KOPT-K1 (cell line): ENCODE measurements at regions not wholly inside any gene's neighbourhood (a gene's known extent, or its start where the extent isn't known, plus 50 kb on each side); places are given as distances from the start of the nearest gene placed in this dataset.
"Not testable (repeated sequence)": the region's sequence is repeated elsewhere in the genome, so short reads cannot be mapped to it uniquely, and the experiment has no call there.

Experiments
- H3K27ac ChIP-seq: fragments of 200-600 bp; sonication (generic); 2 replicates; pipeline ENCODE4 v1.5.1; 2016; ENCODE audit warnings: antibody characterized with exemption, mild to moderate bottlenecking, low read depth, low read length; ENCODE audit not compliant: poor library complexity, severe bottlenecking
- H3K36me3 ChIP-seq: fragments of 200-600 bp; sonication (generic); 2 replicates; pipeline ENCODE4 v1.5.1; 2017; ENCODE audit warnings: antibody characterized with exemption, mild to moderate bottlenecking, low read length, moderate library complexity; ENCODE audit not compliant: insufficient read depth
- H3K9me3 ChIP-seq: fragments of 200-600 bp; sonication (generic); 2 replicates; pipeline ENCODE4 v1.5.1; 2017; ENCODE audit warnings: antibody characterized with exemption, low read length, mild to moderate bottlenecking; ENCODE audit not compliant: insufficient read depth, poor library complexity, severe bottlenecking

DNA sequence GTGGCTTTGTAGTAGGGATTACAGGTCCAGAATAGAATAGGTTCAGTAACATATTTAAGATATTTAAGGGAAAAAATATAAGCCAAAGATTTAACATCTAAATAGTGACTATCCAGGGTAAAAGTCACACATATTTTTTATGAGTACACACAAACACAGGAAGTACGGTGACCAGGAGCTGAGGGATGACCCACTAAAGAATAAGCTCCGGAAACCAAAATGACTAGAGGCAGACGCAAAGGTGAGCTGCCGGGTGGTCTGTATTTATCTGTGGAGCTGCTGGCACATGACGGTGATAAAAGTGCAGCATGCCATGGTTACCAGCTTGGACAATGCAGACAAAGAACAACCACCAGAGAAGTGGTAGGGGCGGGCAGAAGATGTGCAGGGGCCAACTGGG is 73.9 kb upstream of the FBXO28 start:
- H3K9me3 ChIP-seq, H3K27ac ChIP-seq, H3K36me3 ChIP-seq: not testable (repeated sequence)

DNA sequence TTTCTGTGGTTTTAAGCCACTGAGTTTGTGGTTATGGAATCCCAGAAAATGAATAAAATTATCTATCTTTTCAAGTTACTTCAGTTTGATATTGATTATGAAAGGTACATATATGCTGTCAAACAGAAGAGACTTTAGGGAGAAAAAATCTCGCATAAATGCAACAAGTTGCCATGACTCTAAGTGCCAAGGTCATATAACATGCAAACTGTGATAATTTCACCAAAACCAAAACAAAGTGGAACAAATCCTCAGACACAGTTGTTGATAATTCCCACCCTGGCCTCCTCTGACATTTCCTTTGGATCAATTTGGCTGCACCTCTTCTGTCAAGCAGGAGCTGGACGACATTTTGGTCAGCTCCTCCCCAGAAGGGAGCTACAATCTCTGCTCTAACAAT is 75.1 kb upstream of the FBXO28 start:
- H3K27ac ChIP-seq, H3K36me3 ChIP-seq, H3K9me3 ChIP-seq: not testable (repeated sequence)

DNA sequence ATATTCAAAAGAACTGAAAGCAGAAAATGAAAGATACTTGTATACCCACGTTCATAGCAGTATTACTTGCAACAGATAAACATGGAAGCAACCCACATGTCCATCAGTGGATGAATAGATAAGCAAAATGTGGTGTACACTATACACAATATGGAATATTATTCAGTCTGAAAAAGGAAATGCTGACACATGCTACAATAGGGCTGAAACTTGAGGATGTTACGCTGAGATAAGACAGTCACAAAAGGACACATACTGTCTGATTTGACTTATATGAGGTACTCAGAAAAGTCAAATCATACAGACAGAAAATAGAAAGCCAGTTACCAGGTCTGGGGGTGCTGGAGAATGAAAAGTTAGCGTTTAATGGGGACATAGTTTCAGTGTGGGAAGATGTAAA is 76.5 kb upstream of the FBXO28 start:
- not testable (repeated sequence) for H3K36me3 ChIP-seq, H3K9me3 ChIP-seq, H3K27ac ChIP-seq

DNA sequence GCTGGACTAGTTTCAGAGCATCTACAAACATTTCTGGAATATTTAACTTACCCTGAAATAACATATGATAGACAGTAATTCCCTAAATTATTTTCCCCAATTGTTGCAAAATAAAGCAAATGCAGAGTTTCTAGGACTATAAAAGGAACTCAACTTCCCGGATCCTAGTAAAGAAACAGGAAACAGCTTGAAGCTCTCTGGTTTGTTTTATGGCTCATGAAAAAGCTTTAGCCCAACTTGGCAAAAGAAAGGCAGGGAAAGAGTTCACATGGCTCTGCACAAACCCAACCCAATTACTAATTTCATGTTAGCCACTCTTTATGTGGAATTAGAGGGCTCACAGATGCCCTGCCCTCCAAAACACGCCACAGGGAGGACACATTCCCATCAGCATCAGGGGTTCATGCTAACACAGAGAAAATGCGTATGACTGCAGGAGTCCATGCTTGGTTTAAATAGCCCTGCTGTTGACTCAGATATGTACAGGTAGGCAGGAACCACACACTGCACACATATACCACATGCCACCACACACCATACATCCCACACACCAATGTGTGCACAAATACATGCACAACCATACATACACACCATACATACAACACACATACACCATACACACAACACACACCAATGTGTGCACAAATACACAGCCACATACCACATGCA is 81.2 kb upstream of the FBXO28 start:
- H3K9me3 ChIP-seq, H3K27ac ChIP-seq, H3K36me3 ChIP-seq: not testable (repeated sequence)

DNA sequence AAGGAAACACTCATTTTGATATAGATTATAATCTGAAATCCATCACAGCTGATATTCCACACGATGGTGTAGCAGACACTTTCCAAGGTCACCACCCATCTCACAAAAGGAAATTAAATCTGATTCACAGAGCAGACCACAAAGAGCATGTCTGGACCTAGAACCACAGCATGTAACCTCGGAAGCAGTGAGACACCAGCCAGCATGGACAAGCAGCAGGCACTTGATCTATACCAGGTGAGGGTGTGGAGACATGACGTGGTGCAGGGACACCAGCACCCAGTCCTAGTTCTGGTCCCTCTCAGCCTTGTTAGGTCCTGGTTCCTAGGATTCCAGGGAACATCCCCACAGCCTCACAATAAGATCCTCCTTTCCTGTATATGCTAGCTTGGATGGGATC is 81.9 kb upstream of the FBXO28 start:
- H3K9me3 ChIP-seq, H3K36me3 ChIP-seq, H3K27ac ChIP-seq: not testable (repeated sequence)

DNA sequence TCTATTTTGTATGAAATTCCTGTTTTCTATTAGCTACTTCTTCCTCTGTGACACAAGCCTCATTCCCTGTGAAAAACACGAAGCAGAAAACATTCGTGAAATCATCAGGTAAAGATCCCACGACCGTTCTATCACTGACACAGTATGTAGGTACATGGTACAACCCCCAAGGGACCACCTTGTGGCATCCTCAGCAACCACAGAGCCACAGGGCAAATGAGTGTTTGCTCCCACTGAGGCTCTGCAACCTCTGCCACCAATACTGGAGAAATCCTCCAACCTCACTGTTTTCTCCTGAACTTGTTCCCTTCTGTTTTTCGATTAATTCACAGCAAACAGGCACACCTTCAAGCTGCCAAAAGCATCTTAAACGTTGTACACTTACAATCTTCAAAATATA is 83.7 kb upstream of the FBXO28 start:
- H3K9me3 ChIP-seq, H3K27ac ChIP-seq, H3K36me3 ChIP-seq: not testable (repeated sequence)

DNA sequence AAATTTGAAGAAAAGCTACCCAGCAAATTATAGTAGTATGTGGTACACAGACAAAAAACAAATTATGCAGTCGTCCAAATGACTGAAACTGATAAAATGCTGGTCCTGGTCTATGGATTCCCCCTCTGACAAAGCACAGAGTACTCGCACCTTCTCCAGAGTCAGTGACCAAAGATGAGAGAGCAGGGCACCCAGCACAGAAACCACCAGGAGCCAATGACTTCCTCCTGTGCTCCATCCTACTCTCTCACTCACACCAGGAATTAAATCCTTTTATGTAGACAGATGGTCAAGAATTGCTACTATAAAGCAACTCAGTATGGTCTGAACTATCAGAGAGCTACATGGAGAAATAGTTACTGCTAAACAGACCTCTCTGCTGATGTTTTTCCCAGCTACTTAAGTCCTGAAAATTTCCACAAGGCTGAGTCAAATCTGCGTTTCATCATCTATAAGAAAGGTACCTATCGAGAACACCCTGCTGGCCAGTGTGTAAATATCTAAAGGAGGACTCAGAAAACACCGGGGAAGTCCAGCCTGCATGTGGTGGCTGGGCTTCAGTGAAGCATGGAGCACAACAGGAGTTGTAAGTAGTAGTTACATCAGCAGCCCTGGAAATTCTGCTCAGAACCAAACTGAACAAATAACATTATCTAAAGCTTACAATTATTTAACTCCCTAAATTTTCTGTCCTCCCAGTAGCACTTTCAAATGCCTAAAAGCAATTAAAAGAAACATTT is 84.5 kb upstream of the FBXO28 start:
- not testable (repeated sequence) for H3K9me3 ChIP-seq, H3K36me3 ChIP-seq, H3K27ac ChIP-seq

DNA sequence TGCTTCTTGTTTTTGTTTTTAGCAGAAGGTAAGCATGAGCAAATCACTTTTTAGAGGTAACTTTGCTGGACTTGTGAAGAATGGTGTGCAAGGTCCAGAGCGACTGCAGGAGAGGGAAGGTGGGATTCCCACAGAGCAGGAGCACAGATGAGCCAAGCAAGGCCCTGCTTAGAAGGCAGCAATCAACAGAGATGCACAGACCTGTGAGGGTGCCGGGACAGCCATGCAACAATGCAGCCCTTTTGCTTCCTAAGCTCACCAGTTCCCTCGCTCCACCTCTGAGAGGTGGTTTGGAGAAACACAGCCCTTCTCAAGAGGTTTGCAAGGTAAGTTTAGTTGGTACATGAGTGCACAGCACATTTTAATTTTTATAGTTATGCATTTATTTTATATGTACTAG is 85.1 kb upstream of the FBXO28 start:
- not testable (repeated sequence) for H3K9me3 ChIP-seq, H3K27ac ChIP-seq, H3K36me3 ChIP-seq

DNA sequence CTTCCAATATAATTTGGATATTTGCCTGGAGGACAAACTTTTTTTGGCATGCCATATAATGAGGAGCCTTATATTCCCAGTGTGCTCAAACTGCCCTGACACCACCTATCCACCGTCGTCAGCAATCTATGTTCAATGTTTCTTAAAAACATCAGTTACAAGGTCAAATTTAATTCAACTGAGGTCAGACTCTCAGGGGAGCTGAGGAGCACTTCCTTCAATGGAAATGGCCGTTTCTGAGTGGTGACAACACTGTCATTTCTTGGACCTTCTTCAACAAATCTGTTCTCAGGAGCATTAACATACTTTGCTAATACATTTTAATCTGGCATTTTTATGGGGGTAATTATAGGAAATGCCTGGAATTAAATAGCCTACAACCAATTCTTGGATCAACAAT is 90.8 kb upstream of the FBXO28 start:
- not testable (repeated sequence) for H3K9me3 ChIP-seq, H3K27ac ChIP-seq, H3K36me3 ChIP-seq

DNA sequence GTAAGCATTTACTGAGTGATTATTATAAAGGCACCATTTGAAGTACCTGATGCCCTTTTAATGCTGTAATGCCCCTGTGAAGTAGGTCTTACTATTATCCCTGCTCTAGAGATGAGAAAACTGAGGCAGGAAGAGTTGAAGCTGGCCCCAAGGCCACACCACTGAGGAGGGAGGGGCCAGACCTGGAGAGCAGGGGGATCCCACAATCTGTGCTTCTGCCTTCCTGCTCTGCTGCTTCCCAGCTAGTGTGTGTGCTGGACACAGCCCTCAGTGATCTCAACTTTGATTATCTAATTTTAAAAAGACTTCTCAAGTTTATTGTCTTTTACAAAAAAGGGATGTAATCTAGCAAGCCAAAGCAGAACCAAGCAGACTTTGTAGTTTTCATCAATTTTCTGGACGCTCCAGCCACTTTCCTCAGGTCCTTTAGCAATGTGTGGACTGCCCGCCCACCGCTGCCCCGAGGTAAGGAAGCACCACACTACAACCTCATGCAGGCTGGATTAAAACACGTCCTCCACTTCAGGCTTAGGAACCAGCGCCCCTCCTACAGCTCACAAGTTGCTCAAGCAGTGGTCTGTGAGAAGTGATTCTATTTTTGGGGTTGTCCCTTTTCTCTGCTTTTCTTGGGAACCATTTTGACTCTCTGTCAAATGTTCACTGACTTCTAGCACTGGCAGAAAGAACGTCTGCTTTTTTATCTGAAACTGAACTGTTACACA is 91.5 kb upstream of the FBXO28 start:
- H3K27ac ChIP-seq, H3K9me3 ChIP-seq, H3K36me3 ChIP-seq: not testable (repeated sequence)

DNA sequence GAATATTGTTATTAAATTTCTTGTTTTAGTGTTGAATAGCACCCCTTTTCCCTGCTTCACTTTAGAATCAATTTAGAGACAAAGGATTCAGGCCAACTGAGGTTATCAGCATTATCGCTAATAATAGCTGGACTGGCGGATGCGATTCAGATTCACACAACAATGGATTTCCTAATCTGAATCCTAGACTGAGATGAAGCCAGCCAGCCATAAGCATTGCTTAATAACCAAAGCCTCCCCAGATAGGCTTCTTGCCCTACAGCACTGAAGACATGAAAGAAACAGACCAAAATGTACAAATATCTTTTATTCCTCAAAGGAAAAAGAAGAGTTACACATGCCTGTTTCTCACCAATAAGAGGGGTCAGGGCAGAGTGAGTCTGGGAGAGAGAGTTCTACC is 94.0 kb upstream of the FBXO28 start:
- H3K27ac ChIP-seq, H3K9me3 ChIP-seq, H3K36me3 ChIP-seq: not testable (repeated sequence)

DNA sequence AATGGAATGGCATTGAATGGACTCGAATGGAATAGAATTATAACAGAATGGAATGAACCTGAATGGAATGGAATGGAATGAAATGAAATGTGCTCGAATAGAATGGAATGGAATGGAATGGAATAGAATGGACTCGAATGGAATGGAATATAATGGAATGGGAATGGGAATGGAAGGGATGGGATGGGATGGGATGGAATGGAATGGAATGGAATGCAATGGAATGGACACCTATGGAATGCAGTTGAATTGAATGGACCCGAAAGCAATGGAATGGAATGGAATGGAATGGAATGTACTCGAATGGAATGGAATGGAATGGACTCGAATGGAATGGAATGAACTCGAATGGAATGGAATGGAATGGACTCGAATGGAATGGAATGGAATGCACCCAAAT is 98.1 kb upstream of the FBXO28 start:
- H3K36me3 ChIP-seq, H3K27ac ChIP-seq: not testable (repeated sequence)
- peaks cover 43% of the 10 kb centered on the region for H3K9me3 ChIP-seq

DNA sequence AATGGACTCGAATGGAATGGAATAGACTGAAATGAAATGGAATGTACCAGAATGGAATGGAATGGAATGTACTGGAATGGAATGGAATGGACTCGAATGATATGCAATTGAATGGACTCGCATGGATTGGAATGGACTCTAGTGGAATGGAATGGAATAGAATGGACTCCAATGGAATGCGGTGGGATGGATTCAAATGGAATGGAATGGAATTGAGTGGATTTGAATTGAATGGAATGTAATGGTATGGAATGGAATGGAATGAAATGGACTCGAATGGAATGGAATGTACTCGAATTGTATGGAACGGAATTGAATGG is 99.6 kb upstream of the FBXO28 start:
- H3K36me3 ChIP-seq: no peaks in the 10 kb centered on the region
- no peak overlapping the region for H3K27ac ChIP-seq
- peaks cover 50% of the 10 kb centered on the region for H3K9me3 ChIP-seq

DNA sequence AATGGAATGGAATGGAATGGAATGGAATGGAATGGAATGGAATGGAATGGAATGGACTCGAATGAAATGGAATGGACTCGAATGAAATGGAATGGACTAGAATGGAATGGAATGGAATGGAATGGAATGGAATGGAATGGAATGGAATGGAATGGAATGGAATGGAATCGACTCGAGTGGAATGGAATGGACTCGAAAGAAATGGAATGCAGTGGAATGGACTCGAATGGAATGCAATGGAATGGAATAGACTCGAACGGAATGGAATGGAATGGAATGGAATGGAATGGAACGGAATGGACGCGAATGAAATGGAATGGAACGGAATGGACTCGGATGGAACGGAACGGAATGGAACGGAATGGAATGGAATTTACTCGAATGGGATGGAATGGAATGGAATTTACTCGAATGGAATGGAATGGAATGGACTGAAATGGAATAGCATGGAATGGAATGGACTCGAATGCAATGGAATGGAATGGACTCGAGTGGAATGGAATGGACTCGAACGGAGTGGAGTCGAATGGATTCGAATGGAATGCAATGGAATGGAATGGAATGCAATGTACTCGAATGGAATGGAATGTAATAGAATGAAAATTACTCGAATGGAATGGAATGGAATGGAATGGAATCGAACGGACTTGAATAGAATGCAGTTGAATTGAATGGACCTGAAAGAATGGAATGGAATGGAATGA is 100.1 kb upstream of the FBXO28 start:
- H3K36me3 ChIP-seq, H3K27ac ChIP-seq: not testable (repeated sequence)
- peaks cover 50% of the 10 kb centered on the region for H3K9me3 ChIP-seq

DNA sequence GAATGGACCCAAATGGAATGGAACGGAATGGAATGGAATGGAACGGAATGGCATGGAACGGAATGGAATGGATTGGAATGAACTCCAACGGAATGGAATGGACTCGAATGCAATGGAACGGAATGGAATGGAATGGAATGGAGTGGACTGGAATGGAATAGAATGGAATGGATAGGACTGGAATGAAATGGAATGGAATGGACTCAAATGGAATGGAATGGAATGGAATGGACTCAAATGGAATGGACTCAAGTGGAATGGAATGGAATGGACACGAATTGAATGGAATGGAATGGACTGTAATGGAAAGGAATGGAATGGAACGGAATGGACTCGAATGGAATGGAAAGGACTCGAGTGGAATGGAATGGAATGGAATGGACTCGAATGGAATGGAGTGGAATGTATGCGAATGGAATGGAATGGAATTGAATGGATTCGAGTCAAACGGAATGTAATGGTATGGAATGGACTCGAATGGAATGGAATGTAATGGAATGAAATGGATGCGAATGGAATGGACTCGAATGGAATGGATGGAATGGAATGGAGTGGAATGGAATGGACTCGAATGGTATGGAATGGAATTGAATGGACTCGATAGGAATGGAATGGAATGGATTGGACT is 101.0 kb upstream of the FBXO28 start:
- peaks cover 50% of the 10 kb centered on the region for H3K9me3 ChIP-seq
- H3K27ac ChIP-seq, H3K36me3 ChIP-seq: not testable (repeated sequence)
